Nephron (organoid): ENCODE measurements at regions not wholly inside any gene's neighbourhood (a gene's known extent, or its start where the extent isn't known, plus 50 kb on each side); places are given as distances from the start of the nearest gene placed in this dataset.

ENCODE experiments used
- H3K27ac Mint-ChIP-seq, 3 experiments: 2 replicates each; pipeline ENCODE4 v1.8.0; 2020; ENCODE audit warnings: mixed read lengths in 3 of 3, mild to moderate bottlenecking in 2 of 3, moderate library complexity in 1 of 3
- H3K27me3 Mint-ChIP-seq: 2 replicates; pipeline ENCODE4 v1.8.0; 2021; ENCODE audit warnings: low read depth, mild to moderate bottlenecking, moderate library complexity, mixed read lengths
- H3K36me3 Mint-ChIP-seq: 2 replicates; pipeline ENCODE4 v1.8.0; 2020; ENCODE audit warnings: low read depth, mixed read lengths
- H3K4me1 Mint-ChIP-seq: 2 replicates; pipeline ENCODE4 v1.8.0; 2020; ENCODE audit warnings: mixed read lengths
- H3K4me3 Mint-ChIP-seq, 3 experiments: 2 replicates each; pipeline ENCODE4 v1.8.0; 2020; ENCODE audit warnings: mild to moderate bottlenecking in 3 of 3, mixed read lengths in 3 of 3, moderate library complexity in 2 of 3
- H3K9me3 Mint-ChIP-seq: 2 replicates; pipeline ENCODE4 v1.8.0; 2020; ENCODE audit warnings: mixed read lengths
- TF ChIP-seq, protein P1 (sequence below), 3 experiments: fragments of 200-600 bp; sonication (generic); IDR thresholded peaks; one replicate each; pipeline ENCODE4 v1.5.0; 2021; ENCODE audit warnings: antibody characterized with exemption in 3 of 3; ENCODE audit not compliant: unreplicated experiment in 3 of 3

GRCh38 chr6:142651384-142651783 lies 293.6 kb downstream of the HIVEP2 start:
- Mint-ChIP-seq H3K27me3 (peaks cover 40% of the 10 kb centered on the region), H3K9me3 (no peaks in the 10 kb centered on the region), H3K4me1 (no peaks in the 10 kb centered on the region), H3K27ac (no peak overlapping the region), H3K36me3 (no peaks in the 10 kb centered on the region), H3K4me3 (no peak overlapping the region)
- TF ChIP-seq, protein P1, sequence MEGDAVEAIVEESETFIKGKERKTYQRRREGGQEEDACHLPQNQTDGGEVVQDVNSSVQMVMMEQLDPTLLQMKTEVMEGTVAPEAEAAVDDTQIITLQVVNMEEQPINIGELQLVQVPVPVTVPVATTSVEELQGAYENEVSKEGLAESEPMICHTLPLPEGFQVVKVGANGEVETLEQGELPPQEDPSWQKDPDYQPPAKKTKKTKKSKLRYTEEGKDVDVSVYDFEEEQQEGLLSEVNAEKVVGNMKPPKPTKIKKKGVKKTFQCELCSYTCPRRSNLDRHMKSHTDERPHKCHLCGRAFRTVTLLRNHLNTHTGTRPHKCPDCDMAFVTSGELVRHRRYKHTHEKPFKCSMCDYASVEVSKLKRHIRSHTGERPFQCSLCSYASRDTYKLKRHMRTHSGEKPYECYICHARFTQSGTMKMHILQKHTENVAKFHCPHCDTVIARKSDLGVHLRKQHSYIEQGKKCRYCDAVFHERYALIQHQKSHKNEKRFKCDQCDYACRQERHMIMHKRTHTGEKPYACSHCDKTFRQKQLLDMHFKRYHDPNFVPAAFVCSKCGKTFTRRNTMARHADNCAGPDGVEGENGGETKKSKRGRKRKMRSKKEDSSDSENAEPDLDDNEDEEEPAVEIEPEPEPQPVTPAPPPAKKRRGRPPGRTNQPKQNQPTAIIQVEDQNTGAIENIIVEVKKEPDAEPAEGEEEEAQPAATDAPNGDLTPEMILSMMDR (IDR thresholded peaks at IDR 0.05; ENCODE audit: unreplicated experiment in 3 of 3), result no peak

DNA sequence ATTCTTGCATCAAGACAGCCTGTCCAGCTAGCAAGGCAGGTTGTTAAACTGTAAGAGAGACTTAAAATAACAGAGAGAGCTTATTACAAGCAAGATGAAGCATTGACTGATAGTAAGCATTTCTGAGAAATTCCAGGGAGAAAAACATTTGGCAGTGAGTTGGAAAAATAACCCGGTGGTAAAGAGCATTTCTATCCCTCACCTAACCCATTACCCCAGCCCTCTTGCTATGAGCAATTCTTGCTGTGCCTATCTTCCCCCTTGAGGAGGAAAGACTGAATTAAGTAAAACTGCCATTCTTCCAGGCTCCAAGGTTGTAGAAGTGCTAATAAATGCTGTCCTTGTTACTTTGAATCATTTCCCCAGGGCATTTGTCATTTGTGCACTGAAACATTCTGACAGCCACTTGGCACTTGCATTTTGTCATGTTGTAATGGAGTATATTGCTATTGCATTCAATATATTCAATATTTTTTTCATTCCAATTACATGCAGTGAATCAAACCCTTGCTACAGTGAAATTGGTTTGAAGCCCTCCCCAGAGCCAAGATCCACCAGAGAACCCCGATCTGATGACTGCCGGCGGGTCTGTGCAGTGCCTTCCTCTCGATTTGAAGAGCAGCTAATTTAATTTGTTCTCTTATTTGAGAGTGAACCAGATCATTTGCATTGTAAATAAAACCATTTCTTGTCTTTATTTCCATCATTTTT lies 291.1 kb downstream of the HIVEP2 start:
- Mint-ChIP-seq H3K4me3 (no peak overlapping the region), H3K27me3 (peaks cover 21% of the 10 kb centered on the region), H3K27ac (no peak overlapping the region), H3K36me3 (no peaks in the 10 kb centered on the region), H3K4me1 (no peaks in the 10 kb centered on the region), H3K9me3 (no peaks in the 10 kb centered on the region)
- TF ChIP-seq, protein P1 (IDR thresholded peaks at IDR 0.05; ENCODE audit: unreplicated experiment in 3 of 3), result no peak

DNA sequence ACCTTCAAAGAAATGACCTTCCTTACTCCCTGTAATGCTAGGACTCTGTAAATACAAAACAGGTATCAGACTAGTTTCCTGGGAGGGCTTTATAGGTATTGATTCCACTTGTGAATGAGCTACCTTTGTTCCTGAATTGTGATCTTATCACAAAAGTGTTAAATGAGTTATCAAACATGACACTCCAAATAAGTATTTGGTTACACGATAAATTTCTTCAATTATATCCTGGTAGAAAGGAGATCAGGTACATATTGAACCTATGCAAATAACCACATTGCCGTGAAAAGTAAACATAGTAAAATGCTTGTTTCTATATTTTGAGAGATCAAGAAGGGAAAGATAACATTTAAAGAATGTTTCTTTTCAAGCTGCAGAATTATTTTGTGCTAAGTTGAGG lies 285.3 kb downstream of the HIVEP2 start:
- Mint-ChIP-seq H3K9me3 (peaks cover 17% of the 10 kb centered on the region), H3K4me3 (no peak overlapping the region), H3K4me1 (no peaks in the 10 kb centered on the region), H3K27ac (no peak overlapping the region), H3K27me3 (peaks cover 10% of the 10 kb centered on the region), H3K36me3 (no peaks in the 10 kb centered on the region)
- TF ChIP-seq, protein P1 (IDR thresholded peaks at IDR 0.05; ENCODE audit: unreplicated experiment in 3 of 3), result no peak

- H3K36me3 Mint-ChIP-seq, result no peaks in the 10 kb centered on the region
- TF ChIP-seq, protein P1 (IDR thresholded peaks at IDR 0.05; ENCODE audit: unreplicated experiment in 3 of 3), result no peak
- no peak overlapping the region for H3K4me3 Mint-ChIP-seq
- peaks cover 20% of the 10 kb centered on the region for H3K9me3 Mint-ChIP-seq
- no peaks in the 10 kb centered on the region for H3K4me1 Mint-ChIP-seq
- H3K27me3 Mint-ChIP-seq, result peaks cover 4% of the 10 kb centered on the region
- peak overlapping the region in 2 of 3 experiments; percentile 4 to 20 for H3K27ac Mint-ChIP-seq
Observed at GRCh38 chr6:142665393-142665792, 279.6 kb downstream of the HIVEP2 start.

- peaks cover 22% of the 10 kb centered on the region for H3K9me3 Mint-ChIP-seq
Observed at GRCh38 chr6:142666599-142667185, 278.3 kb downstream of the HIVEP2 start.

More at GRCh38 chr6:142666599-142667185, 278.3 kb downstream of the HIVEP2 start:
- Mint-ChIP-seq H3K4me1 (no peaks in the 10 kb centered on the region), H3K4me3 (no peak overlapping the region), H3K27ac (no peak overlapping the region), H3K27me3 (peaks cover 4% of the 10 kb centered on the region), H3K36me3 (no peaks in the 10 kb centered on the region)
- TF ChIP-seq, protein P1 (IDR thresholded peaks at IDR 0.05; ENCODE audit: unreplicated experiment in 3 of 3), result no peak
